GM19239 (cell line): ENCODE measurements at regions not wholly inside any gene's neighbourhood (a gene's known extent, or its start where the extent isn't known, plus 50 kb on each side); places are given as distances from the start of the nearest gene placed in this dataset.
"Not testable (repeated sequence)": the region's sequence is repeated elsewhere in the genome, so short reads cannot be mapped to it uniquely, and the experiment has no call there.

Experiments used
- DNase-seq: peaks from one replicate; pipeline ENCODE4 v3.0.0; 2011; ENCODE audit warnings: low spot score; ENCODE audit not compliant: insufficient read length
- FAIRE-seq: peaks from 2 replicates; lab custom pipeline; 2011; peaks lifted over from hg19 to GRCh38; lab: Jason Lieb, UNC

DNA sequence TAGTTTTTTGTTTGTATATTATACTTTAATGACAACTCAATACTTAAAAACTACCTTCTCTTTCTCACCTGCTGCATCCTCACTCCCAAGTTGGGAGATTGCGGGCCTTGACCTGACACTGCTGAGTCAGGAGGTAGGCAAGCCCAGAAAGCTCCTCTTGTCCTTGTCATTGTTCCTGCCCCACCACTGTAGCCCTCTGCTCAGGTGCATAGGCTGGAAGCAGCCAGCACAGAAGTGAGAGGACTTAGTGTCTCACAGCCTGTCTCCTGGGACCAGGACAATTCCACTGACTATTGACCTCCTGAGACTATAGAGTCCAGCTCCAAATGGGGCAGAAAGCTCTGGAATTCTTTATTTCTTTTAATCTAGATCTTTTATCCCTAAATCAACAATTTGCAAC is 123.5 kb upstream of the NDP start:
- DNase-seq (no peak), FAIRE-seq (no peak)

DNA sequence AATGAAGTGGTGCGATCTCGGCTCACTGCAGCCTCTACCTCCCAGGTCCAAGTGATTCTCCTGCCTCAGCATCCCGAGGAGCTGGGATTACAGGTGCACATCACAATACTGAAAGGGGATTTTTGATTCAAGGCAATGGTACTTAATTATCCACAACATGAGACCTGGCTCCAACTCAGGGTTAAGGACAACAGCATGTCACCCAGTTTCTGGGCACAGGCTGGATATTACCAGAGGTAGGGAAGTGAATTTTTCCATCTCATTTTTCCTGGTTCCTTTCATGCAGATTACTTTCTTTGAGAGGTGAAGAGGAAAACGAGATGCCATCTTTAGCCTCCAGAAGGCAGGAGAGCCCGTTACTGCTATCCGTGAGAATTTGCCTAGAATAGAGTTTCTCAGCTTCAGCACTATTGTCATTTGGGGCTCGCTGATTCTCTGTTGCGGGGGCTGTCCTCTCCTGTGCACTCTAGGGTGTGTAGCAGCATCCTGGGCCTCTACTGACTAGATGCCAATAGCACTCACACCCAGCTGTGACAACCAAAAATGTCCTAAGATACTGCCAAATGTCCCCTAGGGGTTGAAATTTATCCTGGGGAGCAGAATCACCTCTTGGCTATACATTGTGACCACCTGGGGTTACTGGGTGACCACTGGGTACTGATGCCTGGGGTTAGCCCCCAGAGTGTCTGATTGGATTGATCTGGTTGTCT is 121.8 kb upstream of the NDP start:
- DNase-seq (no peak), FAIRE-seq (no peak)

DNA sequence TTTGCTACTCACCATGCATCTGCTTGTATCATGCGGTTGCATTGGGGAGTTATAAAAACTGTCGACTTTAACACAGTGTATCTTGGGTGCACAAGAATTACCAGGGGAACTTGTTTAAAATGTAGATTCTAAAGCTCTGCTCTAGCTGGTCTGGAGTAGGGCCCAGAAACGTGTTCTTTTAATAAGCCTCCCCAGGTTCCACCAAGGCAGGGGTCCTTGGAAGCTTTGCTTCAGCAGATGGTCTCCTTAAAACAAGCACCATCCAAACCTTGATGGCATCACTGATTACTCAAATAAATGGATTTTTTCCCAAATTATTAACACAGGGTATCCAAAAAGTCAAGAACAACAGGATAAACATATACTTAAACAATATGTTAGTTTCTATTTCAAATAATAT is 120.2 kb upstream of the NDP start:
- FAIRE-seq (no peak), DNase-seq (no peak)

DNA sequence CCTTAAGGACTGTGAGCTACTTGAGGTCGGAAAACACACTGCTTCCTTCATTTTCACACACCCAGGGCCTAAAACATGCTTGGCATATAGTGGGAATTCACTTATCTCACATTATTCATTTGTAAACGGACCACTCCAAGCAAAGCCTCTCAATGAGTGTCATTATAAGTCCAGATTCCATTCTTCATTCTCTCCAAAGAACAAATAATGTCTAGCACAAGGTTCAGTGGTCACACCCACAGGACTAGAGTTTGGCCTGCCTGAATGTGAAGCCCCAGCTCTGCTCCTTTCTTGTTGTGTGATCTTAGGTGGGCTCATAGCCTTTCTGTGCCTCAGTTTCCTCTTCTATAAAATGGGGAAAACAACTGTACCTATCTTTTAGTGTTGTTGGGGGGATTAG is 119.6 kb upstream of the NDP start:
- no peak for DNase-seq
- peak; percentile 18 for FAIRE-seq

DNA sequence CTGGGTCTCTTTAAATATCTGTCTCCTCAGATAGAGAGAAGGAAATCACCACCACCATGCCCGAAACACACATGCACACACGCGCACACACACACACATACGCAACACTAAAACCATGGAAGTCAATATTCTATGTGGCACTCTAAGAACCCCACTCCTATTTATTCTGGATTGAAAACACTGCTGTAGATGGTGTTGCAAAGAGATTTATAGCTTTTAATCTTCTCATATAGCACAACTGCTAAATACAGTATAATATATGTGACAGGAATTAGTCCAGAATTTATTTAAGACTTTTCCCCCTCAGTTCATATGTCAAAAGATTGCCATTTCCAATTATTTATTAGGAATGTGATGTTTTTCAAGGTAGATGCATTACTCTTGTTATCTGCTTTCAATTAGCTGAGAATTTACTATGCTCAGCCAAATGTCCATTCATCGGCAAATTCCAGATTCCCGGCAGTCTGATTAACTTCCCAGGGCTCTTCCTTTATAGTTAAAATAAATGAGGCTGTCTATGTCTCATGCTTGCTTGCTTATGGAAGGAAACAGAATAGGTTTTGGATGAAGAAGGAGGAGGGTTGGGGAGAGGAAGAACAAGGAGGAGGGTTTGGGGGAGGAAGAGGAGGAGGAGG is 115.4 kb upstream of the NDP start:
- DNase-seq: no peak
- FAIRE-seq: no peak

DNA sequence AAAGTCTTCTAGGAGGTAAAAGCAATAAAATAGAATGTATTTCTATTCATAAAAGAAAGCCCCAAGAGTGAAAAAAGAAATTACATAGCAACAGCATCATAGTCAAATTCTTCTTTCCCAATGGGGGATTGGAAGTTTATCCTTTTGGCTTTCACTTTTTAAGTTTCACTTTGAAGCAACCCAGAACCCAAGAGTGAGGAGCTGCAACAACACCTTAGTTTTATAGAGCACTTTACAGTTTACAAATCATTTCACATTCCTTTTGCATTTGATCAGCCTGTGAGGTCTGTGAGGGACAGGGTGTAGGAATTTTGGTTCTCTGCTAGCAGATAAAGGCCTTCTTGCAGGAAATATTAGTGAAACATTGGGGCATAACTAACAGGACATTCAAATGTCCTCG is 112.0 kb upstream of the NDP start:
- FAIRE-seq: no peak

DNA sequence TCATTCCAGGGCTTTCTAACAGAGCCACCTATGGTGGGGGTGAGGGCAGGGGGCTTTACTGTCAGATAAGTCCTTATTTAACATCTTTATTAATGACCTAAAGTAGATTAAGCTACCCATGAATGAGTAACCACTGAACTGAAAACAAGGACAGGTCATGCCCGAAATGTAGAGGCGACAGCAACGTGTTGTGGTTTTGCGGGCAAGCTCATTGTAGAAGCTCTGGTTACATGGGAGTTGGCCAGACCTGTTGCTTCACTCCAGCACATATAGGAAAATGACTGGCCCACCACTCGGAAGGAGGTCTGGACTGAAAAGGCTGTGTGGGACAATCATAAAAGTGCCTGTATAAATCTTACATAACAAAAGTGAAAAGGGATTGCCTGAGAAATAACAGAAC is 109.6 kb upstream of the NDP start:
- DNase-seq (no peak), FAIRE-seq (no peak)

More for the DNA sequence above, 112.0 kb upstream of the NDP start:
- no peak for DNase-seq

DNA sequence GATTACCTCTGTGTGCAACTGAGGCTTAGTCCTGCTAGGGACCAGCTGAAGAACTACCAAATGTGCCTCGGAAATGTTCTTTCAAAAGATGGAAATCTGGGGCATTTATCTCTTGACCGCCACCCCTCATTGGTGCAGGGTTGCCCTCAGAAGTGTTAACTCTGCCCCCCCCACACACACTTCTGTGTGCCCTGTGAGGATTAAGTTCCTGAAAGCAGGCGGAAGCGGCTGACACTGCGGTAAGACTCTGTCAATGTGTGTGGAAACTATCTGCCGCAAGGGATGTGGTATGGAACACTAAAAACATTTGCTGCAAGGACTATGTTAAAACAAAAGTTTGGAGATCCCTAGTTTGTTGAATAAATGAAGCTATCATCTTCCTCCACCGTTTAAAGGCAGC is 106.9 kb upstream of the NDP start:
- DNase-seq (no peak), FAIRE-seq (no peak)

DNA sequence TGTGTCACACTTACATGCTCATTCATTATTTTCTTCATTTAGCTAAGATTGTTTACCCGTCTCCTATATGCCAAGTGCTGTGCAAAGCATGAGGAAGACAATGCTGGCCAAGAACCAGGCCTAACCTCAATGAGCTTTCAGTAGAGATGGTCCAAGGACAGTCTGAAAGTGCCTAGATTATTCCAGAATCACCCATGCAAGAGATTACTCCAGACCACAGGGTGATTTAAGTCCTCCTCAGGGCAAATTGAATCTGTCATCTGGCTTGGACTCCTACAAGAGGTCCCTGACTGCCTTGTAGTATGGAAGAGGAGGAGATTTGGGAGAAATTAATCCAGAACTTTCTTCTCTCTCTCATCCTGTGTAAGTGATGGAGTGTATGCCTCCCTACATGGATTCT is 99.4 kb upstream of the NDP start:
- FAIRE-seq (peak; percentile 35), DNase-seq (no peak)

DNA sequence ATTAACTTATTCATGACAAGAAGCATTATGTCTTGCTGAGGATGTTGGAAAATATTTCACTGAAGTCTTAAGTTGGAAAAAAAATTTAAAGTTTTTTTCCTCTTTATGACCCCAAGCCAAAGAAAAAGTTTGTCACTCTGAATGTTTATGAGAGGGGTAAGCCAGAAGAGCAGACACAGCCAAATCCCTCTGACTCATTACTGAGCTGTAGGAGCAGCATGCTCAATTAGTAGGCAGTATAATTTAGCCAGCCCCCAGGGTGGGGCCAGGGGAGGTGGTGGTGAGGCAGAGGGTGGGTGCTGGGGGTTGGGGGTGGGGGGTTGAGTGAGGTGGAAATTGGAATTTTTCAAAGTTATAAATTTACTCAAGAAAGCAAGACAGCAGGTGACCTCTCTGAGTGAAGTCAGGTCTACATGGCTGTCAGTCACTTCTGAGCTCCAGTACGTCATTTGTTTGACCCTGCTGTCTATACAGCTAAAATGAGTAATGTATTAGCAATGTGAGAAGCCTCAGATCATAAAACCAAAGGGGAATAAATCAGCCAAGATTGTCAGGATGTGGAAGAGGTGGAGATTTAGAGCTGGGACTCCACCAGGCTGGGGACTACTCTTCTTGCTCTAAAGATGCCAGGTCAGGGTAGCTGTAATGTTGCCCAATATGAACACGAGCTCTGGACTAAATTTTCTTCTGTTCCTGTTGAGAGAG is 98.8 kb upstream of the NDP start:
- no peak for DNase-seq
- FAIRE-seq: no peak

DNA sequence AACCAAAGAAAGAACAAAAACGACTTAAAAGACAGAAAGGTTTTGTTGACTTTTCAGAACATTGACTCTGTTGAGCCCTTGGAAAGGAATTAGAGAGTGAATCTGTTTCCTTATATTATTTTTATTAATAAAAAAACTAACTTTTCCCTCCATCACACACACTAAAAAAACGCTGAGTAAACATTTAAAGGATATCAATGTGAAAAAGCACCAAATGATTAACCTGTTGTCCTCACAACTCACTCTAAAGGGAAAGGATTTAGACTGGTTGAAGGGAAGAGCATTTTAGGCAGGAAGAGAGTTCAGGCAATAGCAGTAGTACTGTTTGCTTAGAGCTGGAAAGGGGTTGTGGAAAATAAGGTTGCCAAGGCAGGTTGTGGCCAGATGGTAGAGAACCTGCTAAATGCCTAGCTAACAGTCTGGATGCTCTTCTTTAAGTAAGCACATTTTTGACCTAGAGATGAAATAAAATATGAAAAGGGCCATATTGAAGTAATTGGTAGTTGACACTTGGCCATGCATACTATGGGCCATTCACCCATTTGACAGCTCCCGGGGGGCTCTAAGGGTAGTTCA is 98.0 kb upstream of the NDP start:
- DNase-seq (no peak), FAIRE-seq (no peak)

DNA sequence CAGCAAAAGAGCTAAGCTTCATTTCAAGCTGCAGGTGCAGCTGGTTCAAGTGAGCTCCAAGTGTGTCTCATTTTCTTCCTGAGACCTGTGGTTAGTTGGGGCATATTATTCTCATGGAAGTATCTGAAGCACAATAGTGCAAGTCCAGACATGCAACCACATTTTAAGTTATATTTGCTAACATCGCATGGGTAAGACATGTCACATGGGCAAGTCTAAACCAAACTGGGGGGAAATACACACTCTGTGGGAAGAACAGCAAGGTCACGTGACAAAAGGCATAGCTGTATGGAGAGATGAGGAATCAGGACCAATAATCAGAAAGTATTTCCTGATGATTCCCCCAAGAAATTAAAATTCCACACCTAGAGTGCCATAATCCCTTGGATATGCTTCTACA is 94.9 kb upstream of the NDP start:
- FAIRE-seq (no peak), DNase-seq (no peak)

DNA sequence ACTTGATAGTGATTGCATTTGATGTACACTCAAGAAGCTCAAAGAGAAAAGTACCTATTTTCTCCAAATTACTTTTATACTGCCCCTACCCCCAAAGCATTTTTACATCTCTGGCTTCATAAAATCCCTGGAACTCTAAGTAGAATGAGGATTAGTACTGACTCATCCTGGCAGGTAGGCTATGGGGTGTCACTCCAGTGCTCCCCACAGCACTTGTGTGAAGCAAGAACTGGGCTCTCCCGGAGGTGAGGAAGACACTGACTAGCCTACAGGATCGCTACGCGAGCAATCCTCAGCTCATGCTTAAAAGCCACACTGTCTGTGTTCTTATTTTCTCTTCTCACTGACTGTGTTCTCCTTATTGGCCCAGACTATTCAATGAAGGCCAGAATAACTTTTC is 90.4 kb upstream of the NDP start:
- DNase-seq: no peak
- no peak for FAIRE-seq

DNA sequence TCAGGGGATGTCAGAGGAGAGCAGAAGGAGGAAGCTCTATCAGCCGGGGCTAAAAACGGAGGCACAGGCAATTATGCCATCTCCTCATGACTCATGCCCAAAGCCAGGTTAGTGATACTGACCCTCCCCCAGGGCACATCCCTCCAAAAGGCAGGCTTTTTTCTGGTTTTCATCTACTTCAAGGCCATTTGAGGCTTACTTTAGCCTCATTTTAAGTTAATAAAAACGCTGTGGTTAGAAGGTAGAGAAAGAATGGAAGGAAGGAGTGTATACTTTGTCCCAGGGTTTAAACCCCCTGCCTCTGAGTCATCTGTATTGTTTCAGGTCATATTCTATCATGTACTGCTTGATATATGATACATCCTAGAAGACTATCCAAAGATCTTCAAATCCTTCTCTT is 89.7 kb upstream of the NDP start:
- FAIRE-seq: no peak

DNA sequence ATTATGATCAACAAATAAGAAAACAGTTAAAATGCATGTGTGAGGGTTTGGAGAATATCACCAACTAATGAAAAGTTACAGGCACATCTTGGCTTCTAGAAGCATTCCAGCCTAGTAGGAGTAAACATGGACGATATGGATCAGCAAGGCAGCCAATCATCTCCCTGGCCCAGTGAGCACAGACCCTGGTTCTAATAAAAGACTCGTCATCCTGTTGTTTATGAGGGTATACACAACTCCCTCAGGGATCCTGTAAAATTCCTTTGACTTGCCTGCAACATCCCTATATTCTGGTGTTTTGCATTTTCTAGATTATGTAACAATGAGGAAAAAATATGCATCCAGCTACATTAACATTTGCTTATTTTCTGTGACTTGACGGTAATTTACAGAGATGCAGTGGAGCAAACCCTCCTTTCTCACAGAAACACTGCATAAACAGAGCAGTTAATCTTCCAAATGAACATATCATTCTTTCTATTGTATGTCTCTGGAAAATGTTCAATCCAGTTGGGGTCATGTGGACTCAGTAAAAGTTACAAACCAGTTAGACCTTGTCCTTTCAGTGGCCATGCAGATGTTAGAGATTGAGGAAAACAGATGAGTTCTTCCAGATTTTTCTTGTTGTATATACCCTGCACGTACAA is 88.9 kb upstream of the NDP start:
- DNase-seq (no peak), FAIRE-seq (no peak)

More for the DNA sequence above, 89.7 kb upstream of the NDP start:
- DNase-seq: no peak

DNA sequence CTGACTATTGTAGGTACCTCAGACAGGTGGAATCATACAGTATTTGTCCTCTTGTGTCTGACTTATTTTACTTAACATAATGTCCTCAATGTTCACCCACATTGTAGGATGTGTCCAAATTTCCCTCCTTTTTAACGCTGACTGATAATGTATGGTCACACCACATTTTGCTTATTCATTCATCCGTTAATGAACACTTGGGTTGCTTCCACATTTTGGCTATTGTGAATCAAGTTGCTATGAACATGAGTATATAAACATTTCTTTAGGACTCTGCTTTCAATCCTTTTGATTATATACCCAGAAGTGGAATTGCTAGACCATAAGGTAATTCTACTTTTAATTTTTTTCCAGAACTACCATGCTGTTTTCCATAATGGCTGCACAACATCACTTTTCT is 87.0 kb upstream of the NDP start:
- DNase-seq: no peak
- FAIRE-seq: no peak

DNA sequence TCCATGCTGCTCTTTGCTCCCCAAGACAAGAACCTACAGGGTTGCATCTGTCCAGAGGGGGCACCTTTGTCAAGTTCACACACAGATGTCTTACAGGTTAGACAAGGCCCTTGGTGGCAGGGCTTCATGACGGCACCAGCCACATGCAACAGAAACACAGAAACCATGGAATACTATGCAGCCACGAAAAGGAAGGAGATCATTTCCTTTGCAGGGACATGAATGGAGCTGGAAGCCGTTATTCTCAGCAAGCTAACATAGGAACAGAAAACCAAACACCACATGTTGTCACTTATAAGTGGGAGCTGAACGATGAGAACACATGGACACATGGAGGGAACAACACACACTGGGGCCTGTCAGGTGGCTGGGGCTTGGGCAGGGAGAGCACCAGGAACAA is 85.1 kb upstream of the NDP start:
- DNase-seq (no peak), FAIRE-seq (no peak)

DNA sequence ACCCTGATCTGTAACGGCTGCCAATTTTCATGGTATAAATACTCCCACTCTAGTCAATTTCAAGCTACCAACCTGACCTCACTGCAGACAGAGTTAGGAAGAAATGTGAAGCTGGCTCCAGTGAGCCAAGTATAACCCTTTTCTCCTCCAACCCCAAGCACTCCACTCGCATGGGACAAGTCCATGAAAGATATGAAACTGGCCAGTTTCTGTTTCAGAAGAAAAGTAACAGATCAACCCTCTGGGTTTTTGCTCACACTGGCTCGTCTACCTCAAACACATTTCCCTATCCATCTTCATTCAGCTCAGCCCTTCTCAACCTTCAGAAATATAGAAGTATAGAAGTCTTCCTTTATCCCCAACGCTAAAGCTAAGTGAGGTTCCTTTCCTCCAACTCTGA is 82.4 kb upstream of the NDP start:
- DNase-seq (no peak), FAIRE-seq (no peak)

DNA sequence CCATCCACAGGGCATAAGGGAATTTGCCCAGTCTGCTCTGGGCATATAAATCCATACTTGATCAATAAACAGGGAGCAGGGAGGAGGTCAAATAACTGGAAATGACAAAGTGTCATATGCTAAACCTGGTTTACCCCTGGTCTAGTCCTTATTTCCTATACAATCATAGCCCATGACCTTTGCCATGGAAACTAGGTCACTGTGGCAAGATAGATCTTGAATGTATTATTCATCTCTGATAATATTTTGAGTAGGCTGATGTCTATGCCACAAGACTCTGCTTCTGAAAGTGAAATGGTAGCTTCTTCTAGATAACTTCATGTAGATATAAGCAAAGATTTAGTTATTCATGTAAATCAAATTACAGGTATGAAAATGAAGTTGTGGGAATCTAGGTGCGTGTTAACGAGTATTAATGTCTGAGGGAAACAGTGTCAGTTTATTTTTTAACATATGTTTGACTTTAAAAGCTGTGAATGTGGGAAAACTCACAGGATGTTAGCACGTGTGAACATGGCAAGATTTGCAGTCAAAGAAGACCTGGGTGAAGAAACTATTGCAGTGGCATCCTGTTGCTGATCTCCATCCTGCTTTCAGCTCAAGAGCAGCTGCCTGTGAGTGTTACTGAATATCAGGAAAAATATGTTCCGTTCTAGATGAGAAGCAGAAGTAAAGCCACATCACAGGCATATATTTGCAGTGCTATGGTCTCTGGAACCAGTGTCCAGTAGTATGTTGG is 81.8 kb upstream of the NDP start:
- FAIRE-seq (no peak), DNase-seq (no peak)

DNA sequence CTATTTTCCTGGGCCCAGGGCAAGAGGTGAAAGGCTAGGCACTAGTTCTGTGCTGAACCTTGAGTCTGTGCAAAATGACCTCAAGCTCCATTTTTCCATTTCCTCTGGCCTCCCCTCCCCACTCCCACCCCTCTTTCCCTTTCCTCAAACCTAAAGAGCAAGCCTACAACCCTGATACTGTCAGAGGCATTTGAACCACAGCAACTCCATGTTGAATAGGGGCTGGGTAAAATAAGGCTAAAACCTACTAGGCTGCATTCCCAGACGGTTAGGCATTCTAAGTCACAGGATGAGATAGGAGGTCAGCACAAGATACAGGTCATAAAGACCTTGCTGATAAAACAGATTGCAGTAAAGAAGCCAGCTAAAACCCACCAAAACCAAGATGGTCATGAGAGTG is 71.9 kb upstream of the NDP start:
- DNase-seq, FAIRE-seq: not testable (repeated sequence)
